Loucy (cell line): ENCODE measurements at regions not wholly inside any gene's neighbourhood (a gene's known extent, or its start where the extent isn't known, plus 50 kb on each side); places are given as distances from the start of the nearest gene placed in this dataset.

Experiments
- H2AFZ ChIP-seq: fragments of 200-600 bp; sonication (generic); 2 replicates; pipeline ENCODE4 v1.6.0; 2016; ENCODE audit warnings: antibody characterized with exemption, mild to moderate bottlenecking, low read length, moderate library complexity
- H3F3A ChIP-seq: fragments of 200-600 bp; 2 replicates; pipeline ENCODE4 v1.6.0; 2016; ENCODE audit warnings: antibody characterized with exemption, low read depth, mild to moderate bottlenecking
- H3K27me3 ChIP-seq: fragments of 200-600 bp; sonication (generic); 2 replicates; pipeline ENCODE4 v1.6.1; 2014; ENCODE audit warnings: low read length, mild to moderate bottlenecking; ENCODE audit not compliant: insufficient read depth, poor library complexity, severe bottlenecking
- H3K36me3 ChIP-seq: fragments of 200-600 bp; sonication (generic); 2 replicates; pipeline ENCODE4 v1.6.1; 2016; ENCODE audit warnings: low read length; ENCODE audit not compliant: insufficient read depth
- H3K4me1 ChIP-seq: fragments of 200-600 bp; sonication (generic); 2 replicates; pipeline ENCODE4 v1.5.1; 2014; ENCODE audit warnings: low read length, mild to moderate bottlenecking; ENCODE audit not compliant: insufficient read depth, poor library complexity, severe bottlenecking
- H3K4me2 ChIP-seq: fragments of 200-600 bp; sonication (generic); 2 replicates; pipeline ENCODE4 v1.6.0; 2014; ENCODE audit warnings: antibody characterized with exemption, low read length, low read depth, mild to moderate bottlenecking; ENCODE audit not compliant: poor library complexity, severe bottlenecking
- H3K4me3 ChIP-seq: fragments of 200-600 bp; sonication (generic); 2 replicates; pipeline ENCODE4 v1.5.1; 2014; ENCODE audit warnings: low read length, mild to moderate bottlenecking, mixed read lengths; ENCODE audit not compliant: poor library complexity, severe bottlenecking
- H3K79me2 ChIP-seq: fragments of 200-600 bp; sonication (generic); 2 replicates; pipeline ENCODE4 v1.6.1; 2014; ENCODE audit warnings: low read length; ENCODE audit not compliant: insufficient read depth
- H3K9ac ChIP-seq: fragments of 200-600 bp; sonication (generic); 2 replicates; pipeline ENCODE4 v1.6.0; 2014; ENCODE audit warnings: mild to moderate bottlenecking, low read depth, low read length, moderate library complexity; ENCODE audit not compliant: poor library complexity, severe bottlenecking
- H3K9me2 ChIP-seq: fragments of 200-600 bp; sonication (generic); replicated peaks from 2 replicates; pipeline ENCODE4 v1.6.1; 2016; ENCODE audit warnings: low read depth, low read length, mixed read lengths
- H3K9me3 ChIP-seq: fragments of 200-600 bp; sonication (generic); 2 replicates; pipeline ENCODE4 v1.6.1; 2014; ENCODE audit warnings: mild to moderate bottlenecking, antibody characterized with exemption, low read length, low read depth; ENCODE audit not compliant: insufficient read depth
- H4K20me1 ChIP-seq: fragments of 200-600 bp; sonication (generic); 2 replicates; pipeline ENCODE4 v1.6.0; 2014; ENCODE audit warnings: antibody characterized with exemption, low read length, mild to moderate bottlenecking; ENCODE audit not compliant: insufficient read depth, poor library complexity, severe bottlenecking
- CTCF ChIP-seq: fragments of 200-600 bp; sonication (generic); conservative IDR thresholded peaks from 2 replicates; pipeline ENCODE4 v1.5.1; 2014; ENCODE audit warnings: mild to moderate bottlenecking, antibody characterized with exemption, low read length
- EZH2phosphoT487 ChIP-seq: fragments of 200-600 bp; IDR thresholded peaks from 2 replicates; pipeline ENCODE4 v1.6.1; 2018; ENCODE audit warnings: antibody characterized with exemption, mild to moderate bottlenecking, moderate library complexity, borderline replicate concordance

- H3K9me2 ChIP-seq: no peaks in the 10 kb centered on the region
- TF ChIP-seq EZH2phosphoT487 (no peak), CTCF (no peak)
- H3K4me3 ChIP-seq: no peak overlapping the region
- H3K36me3 ChIP-seq: no peaks in the 10 kb centered on the region
- no peaks in the 10 kb centered on the region for H3F3A ChIP-seq
- H4K20me1 ChIP-seq: no peaks in the 10 kb centered on the region
- H3K79me2 ChIP-seq: no peaks in the 10 kb centered on the region
- no peak overlapping the region for H3K9ac ChIP-seq
- no peaks in the 10 kb centered on the region for H3K9me3 ChIP-seq
- H3K27me3 ChIP-seq: no peaks in the 10 kb centered on the region
- H3K4me2 ChIP-seq: no peak overlapping the region
- H2AFZ ChIP-seq: no peak overlapping the region
- no peaks in the 10 kb centered on the region for H3K4me1 ChIP-seq
Measured at GRCh38 chr14:39868251-39868650, 436.0 kb upstream of the FBXO33 start.

GRCh38 chr14:39863441-39863840 lies 431.2 kb upstream of the FBXO33 start:
- Histone ChIP-seq H3K4me2 (no peak overlapping the region), H3K9me2 (no peaks in the 10 kb centered on the region), H4K20me1 (no peaks in the 10 kb centered on the region), H3K9me3 (no peaks in the 10 kb centered on the region), H3K36me3 (no peaks in the 10 kb centered on the region), H3K4me1 (no peaks in the 10 kb centered on the region), H2AFZ (no peak overlapping the region), H3K27me3 (no peaks in the 10 kb centered on the region), H3F3A (no peaks in the 10 kb centered on the region), H3K4me3 (no peak overlapping the region), H3K79me2 (no peaks in the 10 kb centered on the region), H3K9ac (no peak overlapping the region)
- no peak for TF ChIP-seq EZH2phosphoT487

GRCh38 chr14:39861696-39862095 lies 429.5 kb upstream of the FBXO33 start:
- H3K4me1 ChIP-seq: no peaks in the 10 kb centered on the region
- H3K36me3 ChIP-seq: no peaks in the 10 kb centered on the region
- H3K4me3 ChIP-seq: no peak overlapping the region
- H4K20me1 ChIP-seq: no peaks in the 10 kb centered on the region
- no peaks in the 10 kb centered on the region for H3K9me3 ChIP-seq
- H3F3A ChIP-seq: no peaks in the 10 kb centered on the region
- H3K79me2 ChIP-seq: no peaks in the 10 kb centered on the region
- H3K27me3 ChIP-seq: no peaks in the 10 kb centered on the region
- H3K9ac ChIP-seq: no peak overlapping the region
- no peak overlapping the region for H2AFZ ChIP-seq
- no peak overlapping the region for H3K4me2 ChIP-seq
- TF ChIP-seq CTCF (no peak), EZH2phosphoT487 (no peak)
- no peaks in the 10 kb centered on the region for H3K9me2 ChIP-seq

GRCh38 chr14:39861229-39861600 lies 429.0 kb upstream of the FBXO33 start:
- H4K20me1 ChIP-seq: no peaks in the 10 kb centered on the region
- H3K36me3 ChIP-seq: no peaks in the 10 kb centered on the region
- no peak overlapping the region for H3K4me2 ChIP-seq
- TF ChIP-seq CTCF: no peak
- TF ChIP-seq EZH2phosphoT487: no peak
- no peaks in the 10 kb centered on the region for H3K4me1 ChIP-seq
- no peaks in the 10 kb centered on the region for H3K79me2 ChIP-seq
- H3K9me3 ChIP-seq: no peaks in the 10 kb centered on the region
- H3F3A ChIP-seq: no peaks in the 10 kb centered on the region
- H3K27me3 ChIP-seq: no peaks in the 10 kb centered on the region
- H3K4me3 ChIP-seq: no peak overlapping the region
- no peak overlapping the region for H3K9ac ChIP-seq
- H2AFZ ChIP-seq: no peak overlapping the region
- no peaks in the 10 kb centered on the region for H3K9me2 ChIP-seq
